Right ventricle myocardium superior (tissue), 1 donor: ENCODE measurements at regions not wholly inside any gene's neighbourhood (a gene's known extent, or its start where the extent isn't known, plus 50 kb on each side); places are given as distances from the start of the nearest gene placed in this dataset.
A peak's percentile ranks its signal among the peaks of the same experiment; 100 is the strongest.

Experiments
- ATAC-seq: fragments of 200-7000 bp; cut with Tn5 transposase; one replicate; pipeline ENCODE4 v1.9.1; 2020; ENCODE audit warnings: mild to moderate bottlenecking; ENCODE audit not compliant: poor library complexity
- DNase-seq: peaks from one replicate; pipeline ENCODE4 v3.0.0-alpha.2; 2020
- intact Hi-C: fragments of 100-400 bp; cut with DNase I; formaldehyde crosslinking; loops from one replicate; pipeline ENCODE4 v1.11.2; 2022
- donor health status: DM: no; HTN: yes; CAD: no; lungs with severe emphysema.

DNA sequence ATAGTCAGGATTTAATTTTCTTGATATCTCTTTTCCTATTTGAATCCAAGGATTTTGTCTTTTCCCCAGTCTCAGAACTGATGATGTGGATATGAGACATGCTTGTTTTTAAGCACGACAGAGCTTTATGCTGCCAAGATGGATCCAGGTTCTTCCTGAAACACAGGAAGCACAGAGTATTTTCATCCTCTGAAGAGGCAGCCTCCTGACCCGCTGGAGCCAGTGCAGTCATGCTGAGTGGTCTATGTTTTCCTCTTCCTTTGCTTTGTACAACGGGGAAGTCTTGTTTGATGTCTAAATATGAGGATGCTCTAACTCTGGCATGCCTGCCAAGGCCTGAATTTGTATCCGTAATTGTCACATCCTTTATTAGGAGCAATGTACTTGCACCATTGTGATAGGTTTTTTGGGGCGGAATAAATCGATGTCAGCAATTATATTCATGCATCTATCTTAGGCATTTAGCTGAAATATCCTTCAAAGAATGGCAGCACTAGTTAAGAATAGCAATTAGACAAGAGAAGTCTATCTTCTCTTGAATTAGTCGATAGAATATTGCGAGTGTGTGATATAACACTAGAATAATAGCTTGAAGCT lies 407.1 kb upstream of the JAG1 start:
- intact Hi-C loops, result no loop called here
- DNase-seq (no peak), ATAC-seq (no peak)

DNA sequence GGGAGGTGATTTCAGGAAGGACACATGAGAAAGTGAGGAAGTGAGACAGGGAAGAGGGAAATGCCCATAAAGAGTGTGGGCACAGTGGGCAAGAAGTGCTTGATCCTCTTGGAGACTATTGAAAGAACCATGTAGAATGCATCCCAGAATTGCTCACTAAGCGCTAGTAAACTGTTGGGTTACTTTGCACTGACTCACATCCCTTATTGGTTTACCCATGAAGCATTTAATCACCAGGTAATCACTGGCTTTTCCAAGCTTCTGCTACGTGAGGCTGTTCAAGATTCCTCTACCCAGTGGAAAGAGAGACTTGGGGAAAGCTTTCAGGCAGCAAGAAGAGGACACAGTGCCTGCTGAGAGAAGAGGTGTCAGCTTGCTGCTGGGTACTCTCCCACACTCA lies 410.0 kb upstream of the JAG1 start:
- DNase-seq, result no peak
- intact Hi-C loops, result no loop called here
- no peak for ATAC-seq

DNA sequence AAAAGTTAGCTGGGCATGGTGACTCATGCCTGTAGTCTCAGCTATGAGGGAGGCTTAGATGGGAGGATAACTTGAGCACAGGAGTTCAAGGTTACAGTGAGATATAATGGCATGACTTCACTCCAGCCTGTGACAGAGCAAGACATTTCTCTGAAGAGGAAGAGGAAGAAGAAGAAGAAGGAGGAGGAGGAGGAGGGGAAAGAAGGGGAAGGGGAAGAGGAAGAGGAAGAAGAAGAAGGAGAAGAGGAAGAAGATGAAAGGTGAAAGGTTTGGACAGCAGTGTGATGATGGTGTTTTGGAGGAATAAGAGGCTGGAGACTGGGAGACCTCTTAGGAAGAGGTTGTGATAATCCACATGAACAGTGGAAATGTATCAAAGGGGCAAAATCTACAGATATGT lies 410.7 kb upstream of the JAG1 start:
- ATAC-seq (no peak), DNase-seq (no peak)
- intact Hi-C loops, result no loop called here

DNA sequence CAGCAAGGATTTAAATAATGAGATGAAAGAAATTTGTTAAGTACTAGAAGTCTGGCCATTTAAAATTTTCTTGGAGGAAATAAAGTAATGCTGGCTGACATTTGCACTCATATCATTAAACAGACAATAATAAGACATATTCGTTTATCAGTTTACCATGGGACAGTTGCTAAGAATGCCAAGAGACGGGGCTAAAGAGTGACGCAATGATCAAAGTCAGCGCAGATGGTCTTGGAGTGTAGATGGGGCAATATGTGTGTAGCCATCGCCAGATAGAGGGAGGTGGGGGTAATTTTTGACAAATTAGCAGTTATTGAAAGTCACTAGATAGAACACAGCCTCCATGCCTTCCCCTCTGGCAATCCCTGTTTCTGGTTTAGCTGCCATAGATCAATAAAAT lies 413.2 kb upstream of the JAG1 start:
- ATAC-seq, result no peak
- intact Hi-C loops, result no loop called here

DNA sequence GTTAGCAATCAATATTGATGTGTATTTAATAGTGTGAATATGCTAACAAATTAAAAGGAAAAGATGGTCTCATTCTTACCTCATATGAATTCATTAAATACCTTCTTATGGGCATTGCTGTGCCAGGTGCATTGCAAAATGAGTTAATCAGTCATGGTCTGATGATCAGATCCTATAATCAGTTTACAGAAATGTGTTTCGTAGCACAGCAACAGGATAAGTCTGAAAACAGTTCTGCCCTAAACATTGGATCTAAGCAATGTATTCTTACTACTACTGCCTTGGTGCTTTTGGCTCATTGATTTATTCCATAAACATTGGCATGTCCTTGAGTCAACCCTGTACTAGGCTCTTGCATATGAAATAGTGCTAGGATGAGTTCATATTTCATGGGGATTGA lies 417.0 kb upstream of the JAG1 start:
- no peak for ATAC-seq
- intact Hi-C loops, result no loop called here
- no peak for DNase-seq

More for the DNA sequence above, 413.2 kb upstream of the JAG1 start:
- no peak for DNase-seq

DNA sequence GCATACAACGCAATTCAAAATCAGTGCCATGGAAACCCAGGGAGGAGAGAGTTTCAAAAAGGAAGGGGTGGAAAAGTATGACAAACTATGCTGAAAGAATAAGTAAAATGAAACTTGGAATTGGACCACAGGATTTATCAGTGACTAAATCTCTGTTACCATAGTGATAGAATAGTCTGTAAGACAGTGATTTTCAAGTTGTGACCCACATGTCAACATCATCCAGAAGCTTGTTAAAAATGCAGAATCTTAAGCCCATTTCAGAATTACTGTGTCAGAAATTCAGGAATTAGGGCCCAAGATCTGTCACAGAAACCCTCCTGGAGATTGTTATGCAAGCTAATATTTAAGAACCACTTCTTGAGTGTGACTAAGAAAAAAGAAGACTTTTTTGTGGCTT lies 417.7 kb upstream of the JAG1 start:
- ATAC-seq, result no peak
- intact Hi-C loops, result no loop called here
- DNase-seq, result no peak

DNA sequence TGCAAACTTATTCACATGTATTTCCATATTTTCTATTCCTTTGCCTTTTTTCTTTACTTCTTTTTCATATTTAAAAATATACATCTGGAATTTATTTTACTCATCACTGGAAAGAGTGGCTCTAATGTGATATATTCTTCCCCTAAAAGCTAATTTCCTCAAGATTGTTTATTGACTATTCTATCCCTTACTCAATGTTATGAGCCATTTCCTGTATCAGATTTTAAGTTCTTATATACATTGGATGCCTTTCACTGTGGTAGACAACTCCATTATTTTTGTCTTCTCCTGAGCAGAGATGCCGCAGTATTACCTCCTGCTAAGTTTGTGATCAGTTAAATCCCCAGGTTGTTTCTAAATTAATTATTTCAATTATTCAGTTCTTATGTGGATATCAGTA lies 418.4 kb upstream of the JAG1 start:
- ATAC-seq, result no peak
- DNase-seq, result no peak
- intact Hi-C loops, result no loop called here

DNA sequence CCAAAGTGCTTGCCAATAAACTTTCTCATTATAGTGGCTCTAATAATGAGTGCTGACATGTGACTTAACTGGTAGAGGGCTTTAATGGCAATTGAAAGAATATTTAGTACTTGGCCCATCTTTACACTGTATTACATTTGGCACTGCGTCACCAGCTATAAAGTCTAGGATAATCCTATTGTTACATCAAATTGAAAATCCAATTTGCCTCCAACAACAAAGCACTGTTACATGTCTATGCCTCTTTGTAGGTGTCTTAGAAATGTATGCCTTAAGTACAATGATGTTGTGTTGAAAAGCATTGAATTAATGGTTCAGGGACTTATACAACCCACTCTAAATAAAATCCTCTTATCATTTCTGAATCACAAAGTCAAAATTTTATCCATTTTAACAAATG lies 420.4 kb upstream of the JAG1 start:
- intact Hi-C loops, result no loop called here
- ATAC-seq (no peak), DNase-seq (no peak)

DNA sequence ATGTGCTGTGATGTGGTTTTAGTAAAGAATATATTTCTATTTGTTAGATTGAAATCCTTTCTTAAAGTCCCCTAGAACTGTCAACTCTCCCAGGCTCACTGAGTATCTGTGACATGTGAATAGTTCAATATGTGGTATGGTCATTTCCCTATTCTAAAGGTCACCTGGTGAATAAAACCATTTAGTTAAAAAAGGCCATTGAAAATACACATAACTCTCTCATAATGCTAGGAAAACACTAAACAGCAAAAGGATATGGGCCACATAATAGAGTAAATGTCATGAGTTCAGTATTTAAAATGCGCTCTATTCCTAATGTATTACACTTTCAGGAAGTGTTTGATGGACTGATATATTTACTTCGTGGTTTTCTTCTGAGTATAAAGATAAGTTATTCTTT lies 420.9 kb upstream of the JAG1 start:
- DNase-seq (no peak), ATAC-seq (no peak)
- intact Hi-C loops, result no loop called here

DNA sequence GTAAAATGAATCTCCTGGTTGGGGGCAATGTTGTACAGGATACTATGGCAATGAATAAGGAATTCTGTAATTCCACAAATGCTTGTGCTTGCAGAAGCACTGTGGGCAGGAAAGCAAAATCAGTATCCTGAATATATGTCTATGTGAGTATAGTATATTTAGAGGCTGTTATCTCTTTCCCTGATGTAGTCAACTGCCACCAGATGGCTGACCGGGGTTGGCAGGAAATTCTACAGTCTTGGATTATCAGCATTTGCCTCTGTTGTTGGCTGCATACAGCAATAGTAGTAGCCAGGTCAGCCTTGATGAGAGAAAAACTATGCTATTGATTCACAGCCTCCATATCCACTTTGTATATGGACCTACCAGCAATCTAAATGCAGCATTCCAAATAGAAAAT lies 425.1 kb upstream of the JAG1 start:
- DNase-seq, result no peak
- intact Hi-C loops, result no loop called here
- ATAC-seq, result no peak

DNA sequence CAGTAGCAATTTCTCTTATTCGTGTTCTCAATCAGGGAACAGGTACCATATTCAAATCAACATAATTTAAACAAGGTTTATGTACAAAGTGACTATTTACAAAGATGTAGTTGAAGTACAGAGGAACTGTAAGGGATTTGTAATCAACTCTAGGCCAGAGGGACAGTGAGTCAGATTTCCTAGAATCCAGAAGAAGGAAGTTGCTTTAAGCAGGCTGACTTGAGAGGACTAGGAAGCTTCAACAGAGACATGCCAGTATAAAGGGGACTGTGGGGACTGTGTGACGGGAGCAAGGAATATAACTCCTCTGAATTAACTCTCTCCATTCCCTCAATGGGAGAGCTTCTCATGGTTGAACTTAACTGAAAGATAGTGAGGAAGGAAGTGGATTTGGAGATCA lies 427.4 kb upstream of the JAG1 start:
- intact Hi-C loops, result no loop called here
- ATAC-seq, result no peak

DNA sequence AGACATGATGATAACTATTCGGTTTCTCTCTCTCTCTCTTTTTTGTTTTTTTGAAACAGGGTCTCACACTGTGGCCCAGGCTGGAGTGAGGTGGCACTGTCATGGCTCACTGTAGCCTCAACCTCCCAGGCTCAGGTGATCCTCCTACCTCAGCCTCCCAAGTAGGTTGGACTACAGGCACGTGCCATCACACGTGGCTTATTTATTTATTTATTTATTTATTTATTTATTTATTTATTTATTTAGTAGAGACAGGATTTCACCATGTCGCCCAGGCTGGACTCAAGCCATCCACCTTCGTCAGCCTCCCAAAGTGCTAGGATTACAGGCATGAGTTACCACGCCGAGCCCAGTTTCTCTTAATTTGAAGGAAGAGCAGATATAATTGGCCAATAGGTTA lies 427.9 kb upstream of the JAG1 start:
- ATAC-seq (no peak), DNase-seq (no peak)
- intact Hi-C loops, result no loop called here

More for the DNA sequence above, 427.4 kb upstream of the JAG1 start:
- no peak for DNase-seq

DNA sequence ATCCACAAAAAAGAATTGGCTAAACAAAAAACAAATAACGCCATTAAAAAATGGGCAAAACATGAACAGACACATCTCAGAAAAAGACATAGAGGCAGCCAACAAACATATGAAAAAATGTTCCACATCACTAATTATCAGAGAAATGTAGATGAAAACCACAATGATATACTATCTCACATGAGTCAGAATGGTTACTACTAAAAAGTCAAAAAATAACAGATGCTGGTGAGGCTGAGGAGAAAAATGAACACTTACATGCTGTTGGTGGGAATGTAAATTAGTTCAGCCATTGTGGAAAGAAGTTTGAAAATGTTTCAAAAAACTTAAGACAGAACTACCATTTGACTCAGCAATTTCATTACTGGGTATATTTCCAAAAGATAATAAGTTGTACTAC lies 430.1 kb upstream of the JAG1 start:
- no peak for DNase-seq
- ATAC-seq, result no peak
- intact Hi-C loops, result no loop called here

DNA sequence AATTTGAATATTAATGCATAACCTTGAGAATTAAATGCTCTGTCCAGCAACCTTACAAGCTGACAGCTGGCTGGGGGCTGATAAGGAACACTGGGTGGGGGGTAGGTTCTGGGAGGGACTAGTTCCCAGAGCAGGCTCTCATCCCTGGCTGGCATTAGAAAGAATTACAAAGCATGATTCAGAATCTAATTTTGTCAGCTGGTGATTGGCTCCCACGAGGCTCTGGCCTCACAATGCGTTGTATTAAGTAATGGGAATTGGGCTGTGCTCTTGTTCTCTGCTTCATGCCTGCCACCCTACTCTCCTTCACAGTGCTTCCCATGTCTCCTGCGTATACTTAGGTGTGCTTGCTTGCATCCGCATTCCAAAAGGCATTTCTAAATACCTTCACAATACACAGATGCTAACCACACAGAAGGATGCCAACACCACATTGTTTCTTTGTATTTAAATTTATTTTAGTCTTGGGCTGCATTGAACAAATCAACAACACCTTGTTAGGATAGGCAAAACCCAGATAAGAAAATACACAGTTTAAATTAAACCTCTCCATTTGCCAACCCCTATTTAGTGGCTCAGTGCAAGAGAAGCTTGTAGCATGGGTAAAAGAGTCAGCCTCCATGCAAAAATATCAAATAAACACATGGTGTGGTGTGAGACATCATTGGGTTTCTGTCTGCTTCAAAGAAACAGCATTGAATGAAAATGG lies 434.5 kb upstream of the JAG1 start:
- ATAC-seq (peak; percentile 94), DNase-seq (peak; percentile 48)
- intact Hi-C loops, result no loop called here

DNA sequence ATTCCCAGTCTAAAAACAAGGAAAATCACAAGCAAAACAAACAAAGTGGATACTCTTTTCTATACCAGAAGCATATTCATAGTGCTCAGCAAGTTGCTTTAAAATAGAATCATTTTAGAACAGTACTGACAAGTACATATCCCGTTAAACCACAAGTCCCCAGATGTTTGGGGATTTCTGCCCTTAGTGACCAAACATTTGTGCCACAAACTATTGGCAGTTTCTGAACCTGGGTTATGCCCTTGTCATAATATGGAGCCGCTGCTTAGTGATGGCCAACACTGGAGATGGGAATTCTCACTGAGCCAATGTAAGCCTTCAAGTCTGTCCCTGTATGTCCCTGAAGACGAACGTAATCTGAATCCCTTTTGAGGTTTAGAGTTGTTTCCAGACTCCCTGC lies 436.7 kb upstream of the JAG1 start:
- DNase-seq, result no peak
- ATAC-seq, result no peak
- intact Hi-C loops, result no loop called here

DNA sequence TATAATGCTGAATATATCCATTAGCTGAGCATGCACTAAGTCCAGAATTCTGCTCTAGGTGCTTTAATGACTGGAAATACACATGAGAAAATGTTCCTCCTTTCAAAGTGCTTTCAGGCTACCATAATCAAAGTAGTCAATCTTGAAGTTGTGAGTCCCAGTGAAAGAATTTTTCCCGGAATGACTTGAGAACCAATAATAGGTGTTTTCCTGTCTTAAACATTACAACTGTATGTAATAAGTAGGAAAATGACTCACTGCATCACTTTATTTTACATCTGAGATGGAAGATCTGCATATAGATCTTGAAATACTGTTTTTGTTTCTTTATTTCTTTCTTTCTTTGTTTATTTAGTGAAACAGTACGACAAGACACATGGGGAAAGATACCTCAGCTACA lies 437.4 kb upstream of the JAG1 start:
- intact Hi-C loops, result no loop called here
- ATAC-seq, result no peak

DNA sequence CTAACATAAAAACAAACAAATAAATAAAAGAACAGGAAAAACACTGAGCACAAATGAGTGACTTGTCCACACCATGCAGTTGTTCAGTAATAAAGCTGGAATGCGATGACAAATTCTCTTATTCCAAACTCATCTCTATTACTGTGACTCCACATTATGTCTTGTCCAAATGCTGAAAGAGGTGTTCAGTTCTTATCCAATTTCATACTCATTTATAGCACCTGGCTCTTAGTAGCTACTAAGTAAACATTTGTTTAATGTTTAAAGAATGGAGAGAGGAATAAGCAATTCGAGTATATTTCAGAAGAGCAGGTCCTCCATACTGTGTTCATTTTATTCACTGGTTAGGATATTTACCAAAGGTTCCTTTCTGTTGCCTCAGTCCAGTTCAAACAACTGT lies 439.0 kb upstream of the JAG1 start:
- ATAC-seq (no peak), DNase-seq (no peak)
- intact Hi-C loops, result no loop called here

More for the DNA sequence above, 437.4 kb upstream of the JAG1 start:
- no peak for DNase-seq

DNA sequence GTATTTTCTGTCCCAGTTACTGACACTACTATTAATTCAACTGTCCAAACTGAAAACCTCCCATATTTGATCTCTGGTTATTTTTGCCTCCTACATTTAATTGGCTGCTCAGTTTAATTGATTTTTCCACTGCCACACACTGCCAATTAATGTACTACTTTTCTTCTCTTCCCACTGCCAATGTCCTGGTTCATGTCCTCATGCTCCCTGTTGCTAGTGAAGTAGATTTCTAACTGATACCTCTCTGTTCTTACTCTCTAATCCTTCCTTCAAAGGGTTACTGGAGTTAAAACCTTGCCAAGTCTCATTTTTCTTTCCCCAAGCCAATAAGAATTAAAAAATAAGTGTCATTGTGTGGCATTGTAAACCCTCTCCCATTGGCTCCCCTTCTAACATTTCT lies 440.6 kb upstream of the JAG1 start:
- DNase-seq, result no peak
- ATAC-seq, result no peak
- intact Hi-C loops, result no loop called here

DNA sequence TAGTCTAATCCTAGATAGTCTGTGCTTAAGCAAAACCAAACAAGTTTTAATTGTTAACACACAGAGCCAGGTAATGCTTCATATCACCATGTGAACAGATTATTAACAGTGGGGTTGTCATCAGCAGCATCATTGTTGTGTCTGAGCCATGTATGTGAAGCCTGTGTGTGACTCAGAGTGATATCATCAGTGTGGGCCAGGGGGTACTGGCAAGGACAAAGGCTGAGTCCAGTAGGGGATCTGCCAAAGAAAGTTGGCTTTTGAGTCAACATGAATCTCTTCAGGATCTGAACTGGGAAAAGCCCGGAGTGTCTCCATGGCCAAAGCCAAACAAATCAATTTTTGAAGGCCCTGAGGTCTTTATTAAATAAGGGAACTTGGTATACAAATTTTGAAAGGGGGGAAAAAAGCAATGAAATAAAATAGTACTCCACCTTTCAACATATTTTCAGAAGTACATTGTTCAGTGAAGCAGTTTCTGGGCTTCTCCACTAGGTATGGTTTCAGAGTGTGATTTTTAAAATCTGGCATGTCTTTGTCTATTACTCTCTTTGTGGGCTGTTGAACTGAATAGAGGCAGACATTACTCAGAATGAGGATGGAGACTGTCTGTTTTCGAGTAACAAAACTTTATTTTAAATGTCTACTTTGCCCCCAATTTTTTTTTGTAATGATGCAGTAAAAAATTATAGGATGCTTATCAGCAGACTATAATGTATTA lies 444.2 kb upstream of the JAG1 start:
- ATAC-seq, result no peak
- DNase-seq, result no peak

DNA sequence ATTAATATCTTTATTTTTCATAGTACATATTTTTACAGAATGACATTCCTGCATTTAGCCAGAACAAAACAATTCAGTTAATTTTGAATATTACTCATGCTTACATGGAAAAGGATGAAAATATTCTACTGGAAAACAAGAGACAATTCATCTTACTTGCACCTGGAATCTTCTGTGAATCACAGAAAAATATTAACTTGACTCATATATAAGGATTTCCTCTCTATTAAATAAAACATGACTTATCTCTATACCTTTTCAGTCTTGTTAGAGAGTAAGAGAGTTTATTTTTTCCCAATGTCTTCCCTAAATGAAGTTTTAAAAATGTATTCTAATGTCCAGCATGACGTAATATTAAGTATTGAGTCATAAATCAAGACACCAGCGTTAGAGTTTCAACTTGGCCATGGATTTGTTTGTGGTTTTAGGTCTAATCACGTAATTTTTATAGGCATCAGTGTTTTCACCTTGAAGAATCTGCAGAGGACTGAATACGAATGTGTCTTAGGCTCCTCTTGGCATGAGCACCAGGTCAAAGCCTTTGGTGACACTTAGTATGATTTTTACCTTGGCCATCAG lies 445.1 kb upstream of the JAG1 start:
- no peak for ATAC-seq
- intact Hi-C loops, result no loop called here
- DNase-seq, result no peak

More for the DNA sequence above, 444.2 kb upstream of the JAG1 start:
- intact Hi-C loops, result no loop called here
